NCI-H2196 (cell line): ENCODE measurements at regions not wholly inside any gene's neighbourhood (a gene's known extent, or its start where the extent isn't known, plus 50 kb on each side); places are given as distances from the start of the nearest gene placed in this dataset.
"Not testable (repeated sequence)": the region's sequence is repeated elsewhere in the genome, so short reads cannot be mapped to it uniquely, and the experiment has no call there.

ENCODE experiments used
- DNase-seq: peaks from one replicate; lab custom pipeline; 2025; ENCODE audit not compliant: unreplicated experiment; lab: John Stamatoyannopoulos, UW

DNA sequence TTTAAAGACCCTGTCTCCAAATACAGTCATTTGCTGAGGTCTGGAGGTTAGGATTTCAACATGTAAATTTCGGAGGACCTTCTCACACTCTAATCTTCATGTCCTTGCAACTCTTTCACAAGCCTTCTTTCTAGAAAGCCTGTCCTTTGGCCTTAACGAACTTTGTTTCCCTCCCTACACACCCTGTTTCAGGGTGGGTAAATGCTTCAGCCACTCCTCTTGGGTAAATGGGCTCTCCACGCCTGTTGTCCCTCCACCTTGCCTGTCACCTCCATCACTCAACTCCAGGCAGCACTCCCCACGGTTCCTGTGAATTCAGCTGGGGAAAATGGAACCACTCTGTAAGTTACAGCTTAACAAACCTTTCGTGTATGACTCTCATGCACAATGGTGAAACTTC, 84.0 kb upstream of the COG2 start:
- no peak for DNase-seq

DNA sequence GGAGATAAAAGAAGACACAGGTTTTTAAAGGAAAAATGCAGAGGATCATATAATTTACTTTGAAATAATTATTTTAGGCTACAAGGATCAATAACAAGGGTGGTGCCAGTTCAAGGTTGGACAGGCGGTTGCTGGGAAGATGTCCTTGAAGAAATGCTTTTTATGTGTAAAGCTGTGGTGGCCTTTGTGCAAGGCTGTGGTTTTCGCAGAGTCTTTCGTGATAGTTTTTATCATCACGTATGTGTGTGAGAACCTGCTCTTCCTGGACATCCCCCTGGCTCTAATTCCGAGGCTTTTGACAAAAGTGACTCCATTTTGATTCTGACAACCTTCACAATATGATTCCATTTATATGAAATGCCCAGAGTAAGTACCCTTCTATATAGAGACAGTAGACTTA, 85.8 kb upstream of the COG2 start:
- DNase-seq = no peak

DNA sequence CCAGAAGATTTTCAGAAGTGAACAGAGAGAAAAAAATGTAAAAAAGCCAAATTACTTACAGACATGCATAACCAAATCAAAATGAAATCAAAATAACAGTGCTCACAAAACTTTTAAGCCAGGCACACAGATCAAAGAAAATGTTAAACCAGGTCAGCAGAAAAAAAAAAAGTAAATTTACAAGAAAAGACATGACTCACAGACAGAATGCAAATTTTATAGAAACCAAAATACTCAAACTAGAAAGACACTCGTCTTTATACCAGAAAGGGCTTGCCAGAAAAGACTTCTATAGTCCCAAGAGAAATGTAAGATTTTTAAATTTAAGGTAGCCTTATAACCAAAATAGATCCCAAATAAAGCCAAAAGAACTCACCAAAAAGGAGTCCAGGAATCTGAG, 86.5 kb upstream of the COG2 start:
- no peak for DNase-seq

DNA sequence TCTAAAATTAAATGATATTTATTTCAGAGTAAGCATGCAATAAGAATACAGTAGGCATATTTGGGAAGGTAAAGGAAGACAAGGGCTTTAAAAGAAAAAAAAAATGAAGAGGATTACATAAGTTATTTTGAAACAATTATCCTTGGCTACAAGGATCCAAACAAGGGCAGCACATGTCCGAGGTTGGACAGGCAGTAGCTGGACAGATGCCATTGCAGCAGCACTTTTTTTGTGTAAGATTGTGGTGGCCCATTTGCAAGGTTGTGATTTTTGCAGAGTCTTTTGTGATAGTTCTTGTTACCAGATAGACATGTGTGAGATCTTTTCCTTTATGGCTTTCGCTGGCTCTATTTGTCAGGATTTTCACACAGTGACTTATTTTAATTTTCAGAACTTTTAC, 89.4 kb upstream of the COG2 start:
- no peak for DNase-seq

DNA sequence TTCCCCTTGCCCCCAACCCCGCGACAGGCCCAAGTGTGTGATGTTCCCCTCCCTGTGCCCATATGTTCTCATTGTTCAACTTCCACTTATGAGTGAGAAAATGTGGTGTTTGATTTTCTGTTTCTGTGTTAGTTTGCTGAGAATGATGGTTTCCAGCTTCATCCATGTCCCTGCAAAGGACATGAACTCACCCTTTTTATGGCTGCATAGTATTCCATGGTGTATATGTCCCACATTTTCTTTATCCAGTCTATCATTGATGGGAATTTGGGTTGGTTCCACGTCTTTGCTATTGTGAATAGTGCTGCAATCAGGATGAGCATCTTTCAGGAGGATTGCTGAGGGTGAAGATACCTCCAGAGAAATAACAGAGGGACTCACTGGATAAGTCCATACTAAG, 91.3 kb upstream of the COG2 start:
- not testable (repeated sequence) for DNase-seq

DNA sequence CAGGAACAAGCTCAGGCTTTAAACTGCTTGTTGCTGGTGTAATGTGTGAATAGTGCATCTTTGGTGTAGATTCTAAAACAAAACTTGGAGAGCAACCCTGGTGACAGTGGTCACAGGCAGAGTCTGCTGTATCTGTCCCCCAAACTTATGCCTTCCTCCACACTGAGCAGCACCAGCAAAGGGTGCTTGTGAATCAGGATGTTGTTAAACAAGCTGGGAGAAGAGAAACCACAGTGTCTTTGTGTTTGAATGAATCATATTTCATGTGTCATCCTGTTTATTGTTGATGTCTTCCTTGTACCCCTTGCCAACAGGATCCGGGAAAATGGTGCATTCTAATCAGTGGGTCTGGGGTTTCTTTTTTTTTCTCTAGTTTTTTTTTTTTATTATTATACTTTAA, 91.9 kb upstream of the COG2 start:
- peak; percentile 68 for DNase-seq

DNA sequence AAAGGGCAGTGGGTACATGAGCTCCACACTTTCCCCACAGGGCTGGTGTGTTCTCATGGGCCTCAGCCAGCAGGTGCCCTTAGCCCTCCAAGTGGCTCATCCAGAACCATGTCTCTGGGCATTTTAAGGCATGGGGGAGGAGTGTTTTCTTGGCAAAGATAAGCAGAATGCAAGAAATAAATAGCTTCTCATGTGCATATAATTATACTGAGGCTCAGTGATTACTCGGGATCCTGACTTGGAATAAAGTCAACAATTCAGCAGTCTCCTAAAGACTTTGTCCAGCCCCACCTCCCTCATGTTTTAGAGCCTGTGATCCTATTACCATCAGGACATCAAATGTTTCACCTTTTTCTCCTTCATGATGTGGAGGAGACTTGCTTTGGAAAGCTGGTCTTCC, 92.7 kb upstream of the COG2 start:
- peak; percentile 64 for DNase-seq

DNA sequence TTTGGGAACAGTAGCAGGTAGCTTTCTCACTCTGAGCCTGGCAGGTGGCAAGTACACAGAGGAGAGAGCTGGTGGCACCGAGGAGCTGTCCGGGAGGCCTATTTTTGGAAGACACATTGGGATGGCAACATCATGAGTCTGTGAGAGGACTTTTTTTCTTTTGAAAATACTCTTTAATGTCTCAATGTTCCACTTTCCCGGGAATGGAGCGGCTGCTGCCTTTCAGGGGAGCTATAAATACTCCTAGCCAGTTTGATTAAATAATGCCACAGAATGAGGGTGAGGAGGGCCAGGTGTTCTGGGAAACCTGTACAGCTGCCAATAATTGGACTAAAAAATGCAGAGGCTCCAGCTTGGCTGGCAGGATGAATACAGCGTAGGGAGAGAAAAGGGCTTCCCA, 93.3 kb upstream of the COG2 start:
- DNase-seq = peak; percentile 72

DNA sequence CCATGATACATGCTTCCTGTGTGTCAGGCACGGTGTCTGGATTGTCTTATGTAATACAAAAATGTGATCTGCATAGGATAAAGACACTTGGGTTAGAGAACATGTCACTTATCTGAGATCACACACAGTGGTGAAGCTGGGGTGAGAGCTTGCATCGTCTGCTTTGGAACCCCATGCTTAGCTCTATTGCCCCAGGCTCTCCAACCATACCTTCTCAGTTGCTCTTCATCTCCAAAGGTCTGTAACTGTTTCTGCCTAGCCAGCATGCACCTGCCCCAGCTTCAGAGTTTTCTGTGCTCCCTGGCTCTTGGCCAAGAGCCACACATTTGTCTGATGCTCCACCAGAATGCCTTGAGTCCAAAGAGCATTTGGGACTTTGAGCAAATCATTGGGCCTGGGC, 93.9 kb upstream of the COG2 start:
- peak; percentile 41 for DNase-seq

DNA sequence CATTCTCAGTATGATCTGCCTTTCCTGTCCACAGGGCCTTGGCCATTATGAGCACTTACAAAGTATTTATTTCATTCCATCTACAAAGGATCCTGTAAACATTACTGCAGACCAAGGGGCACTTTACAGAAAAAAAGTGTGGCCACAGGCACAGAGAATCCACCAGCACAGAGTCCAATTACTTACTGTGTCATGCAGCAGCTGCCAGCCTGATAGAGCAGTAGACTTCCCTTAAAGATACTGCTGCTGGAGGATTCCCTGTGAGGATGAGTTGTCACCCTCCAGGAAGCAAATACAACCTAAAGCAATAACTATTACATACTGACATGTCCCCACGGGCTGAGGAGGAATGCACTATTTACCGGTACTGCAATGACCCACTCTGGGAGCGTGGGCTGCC, 97.1 kb upstream of the COG2 start:
- no peak for DNase-seq

DNA sequence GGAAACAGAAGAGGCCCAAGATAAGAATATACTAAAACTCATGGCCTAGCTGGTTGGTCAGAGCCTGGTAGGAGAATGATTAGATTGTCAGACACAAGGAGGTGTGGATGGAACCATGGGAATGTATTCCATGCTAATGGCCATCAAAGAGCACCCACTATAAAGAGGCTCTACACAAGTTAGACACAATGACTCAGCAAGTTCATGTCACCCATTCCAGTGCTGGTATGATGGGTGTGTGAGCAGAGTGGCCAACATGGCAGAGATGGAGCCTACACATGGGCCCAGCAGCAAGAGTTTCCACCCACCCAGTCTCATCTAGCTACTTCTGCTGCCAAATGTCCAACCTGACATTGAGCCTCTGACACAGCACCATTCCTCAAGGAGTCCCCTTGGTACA, 97.5 kb upstream of the COG2 start:
- DNase-seq = no peak

DNA sequence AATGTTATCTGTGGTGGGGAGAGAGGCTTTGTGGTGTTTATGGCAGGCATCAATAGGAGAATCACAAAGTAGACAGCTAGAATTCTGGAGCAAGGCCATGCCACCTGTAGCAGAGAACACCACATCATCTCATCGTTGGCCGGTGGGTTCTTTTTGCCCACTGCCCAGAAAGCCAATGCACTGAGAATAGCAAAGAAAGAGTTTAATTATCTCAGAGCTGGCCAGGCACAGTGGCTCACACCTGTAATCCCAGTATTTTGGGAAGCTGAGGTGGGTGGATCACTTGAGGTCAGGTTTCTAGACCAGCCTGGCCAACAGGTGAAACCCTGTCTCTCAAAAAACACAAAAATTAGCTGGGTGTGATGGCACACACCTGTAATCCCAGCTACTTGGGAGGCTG, 99.2 kb upstream of the COG2 start:
- no peak for DNase-seq

DNA sequence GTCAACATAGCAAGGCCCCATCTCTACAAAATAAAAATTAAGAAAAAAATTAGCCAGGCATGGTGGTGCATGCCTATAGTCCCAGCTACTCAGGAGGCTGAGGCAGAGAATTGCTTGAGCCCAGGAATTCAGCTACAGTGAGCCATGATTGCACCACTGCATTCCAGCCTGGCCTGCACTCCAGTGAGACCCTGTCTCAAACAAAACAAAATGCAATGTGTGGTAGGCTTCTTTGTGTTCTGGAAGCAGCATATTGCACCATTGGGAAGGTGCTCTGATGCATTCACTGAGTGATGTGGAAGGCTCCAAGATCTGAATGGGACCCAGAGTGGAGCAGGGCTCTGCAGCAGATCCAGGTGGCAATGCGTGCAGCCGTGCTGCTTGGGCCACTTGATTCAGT, 99.6 kb upstream of the COG2 start:
- no peak for DNase-seq

DNA sequence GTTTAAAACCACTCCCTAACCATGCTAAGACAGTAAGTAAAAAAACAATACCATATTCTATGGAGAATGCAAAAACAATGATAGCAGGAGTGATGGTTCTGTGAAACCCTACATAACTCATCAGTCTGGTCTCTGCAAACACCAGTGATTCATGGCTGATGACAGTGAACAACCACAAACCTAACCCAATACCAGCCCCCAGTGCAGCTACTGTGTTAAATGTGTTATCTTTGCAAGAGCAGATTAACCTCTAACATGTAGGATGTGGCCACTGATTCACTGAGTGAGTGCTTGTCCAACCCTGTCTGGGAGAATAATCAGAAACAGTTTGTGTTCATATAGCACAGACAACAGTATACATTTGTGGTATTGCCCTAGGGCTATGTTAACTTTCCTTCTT, 100.2 kb upstream of the COG2 start:
- DNase-seq = no peak

DNA sequence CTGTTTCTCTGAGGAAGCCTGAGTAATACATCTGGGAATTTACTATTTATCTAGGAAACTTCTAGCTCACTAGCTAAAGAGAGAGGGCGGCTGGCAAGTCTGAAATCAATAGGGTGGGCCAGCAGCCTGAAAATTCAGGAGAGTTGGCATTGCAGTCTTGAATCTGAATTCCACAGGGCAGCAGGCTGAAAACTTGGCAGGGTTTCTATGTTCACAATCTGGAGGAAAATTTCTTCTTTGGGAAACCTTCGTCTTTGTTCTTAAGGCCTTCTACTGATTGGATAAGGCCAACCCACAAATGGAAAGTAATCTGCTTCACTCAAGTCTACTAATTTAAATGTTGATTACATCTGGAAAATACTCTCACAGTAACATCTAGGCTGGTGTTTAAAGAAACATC, 101.0 kb upstream of the COG2 start:
- DNase-seq = no peak

DNA sequence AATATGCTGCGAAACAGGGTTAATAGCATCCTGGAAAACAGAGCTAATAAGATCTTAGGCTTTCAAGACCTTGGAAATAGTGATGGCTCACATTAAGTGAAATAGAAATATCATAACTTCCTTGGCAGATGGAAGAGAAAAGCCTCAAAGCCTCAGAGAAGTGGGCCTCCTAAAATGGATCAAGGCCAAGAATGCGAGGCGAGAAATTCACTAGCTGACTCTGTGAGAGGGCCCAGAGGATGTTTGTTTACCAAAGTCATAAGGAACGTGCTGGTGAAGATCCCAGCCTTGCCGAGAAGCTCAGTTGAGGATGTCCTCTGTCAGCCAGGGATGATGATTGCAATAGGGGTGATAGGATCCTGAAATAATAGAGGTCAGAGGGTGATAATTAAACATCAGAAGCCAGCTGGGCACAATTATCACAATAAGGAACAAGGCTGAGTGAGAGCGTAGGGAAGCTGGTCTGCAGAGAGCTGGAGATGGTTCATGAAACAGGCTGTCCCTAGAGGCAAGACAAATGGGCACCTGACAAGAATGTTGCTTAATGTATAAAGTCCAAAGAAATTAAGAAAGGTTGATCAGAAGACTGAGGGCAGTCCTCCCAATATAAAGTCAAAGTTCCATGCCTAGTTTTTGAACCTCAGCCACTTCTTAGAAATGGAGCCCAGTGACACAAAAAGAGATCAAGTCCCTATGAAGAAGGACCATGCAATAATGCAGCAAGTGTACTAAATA, 101.7 kb upstream of the COG2 start:
- no peak for DNase-seq

DNA sequence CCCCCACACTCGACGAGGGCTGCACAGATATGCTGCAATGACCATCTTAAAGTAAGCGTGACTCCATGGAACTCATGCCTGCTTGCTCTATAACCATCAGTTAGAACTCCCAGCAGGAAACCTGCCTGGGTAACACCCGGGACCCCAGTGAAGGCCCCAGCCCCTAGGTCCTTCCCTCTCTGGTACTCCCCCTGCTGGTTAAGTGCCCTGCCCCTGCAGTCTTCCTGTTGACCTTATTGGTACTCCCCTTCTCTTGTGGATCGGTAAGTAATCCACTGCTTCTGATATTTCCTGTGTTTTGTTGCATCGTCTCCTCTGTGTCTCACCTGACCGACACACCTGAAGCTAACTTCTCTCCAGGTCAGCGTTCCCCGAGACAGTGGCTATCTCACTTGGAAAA, 104.8 kb upstream of the COG2 start:
- DNase-seq = no peak

DNA sequence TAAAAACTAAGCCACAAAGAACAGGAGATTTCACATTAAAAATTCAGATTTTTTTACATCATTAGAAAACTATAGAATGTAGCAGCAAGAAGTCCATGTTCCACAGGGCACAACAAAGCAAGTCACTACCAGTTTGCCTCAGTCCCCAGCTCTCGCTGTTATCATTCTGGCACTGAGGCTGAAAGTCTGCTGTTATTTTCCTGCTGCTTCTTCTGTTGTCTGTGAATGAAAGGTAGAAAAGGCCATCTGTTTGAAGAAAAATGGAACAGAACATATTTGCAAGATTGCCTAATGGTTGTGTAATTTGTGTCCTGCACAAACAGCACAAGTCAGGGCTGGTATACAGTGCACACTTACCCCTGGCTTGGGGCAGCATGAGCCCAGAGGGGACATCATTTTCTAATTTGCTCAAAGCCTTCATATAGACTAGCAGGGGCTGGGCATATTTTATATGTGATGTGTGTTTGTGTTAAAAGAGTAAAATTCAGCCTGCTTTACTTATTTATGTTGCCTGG, 105.6 kb upstream of the COG2 start:
- no peak for DNase-seq

DNA sequence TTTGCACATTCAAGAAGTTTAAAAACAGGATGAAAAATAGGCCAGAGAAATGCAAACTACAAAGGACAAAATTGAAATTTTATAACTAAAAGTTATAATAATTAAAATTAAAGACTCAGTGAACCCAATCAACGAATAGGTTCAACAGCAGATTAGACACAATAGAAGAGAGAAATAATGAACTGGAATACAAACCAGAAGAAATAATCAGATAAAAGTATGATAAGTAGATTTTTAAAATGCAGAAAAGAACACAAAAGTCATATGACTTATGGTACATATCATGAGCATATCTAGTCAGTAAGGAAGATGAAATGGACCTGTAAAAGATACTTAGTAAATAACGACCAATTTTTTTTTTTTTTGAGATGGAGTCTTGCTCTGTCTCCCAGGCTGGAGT, 108.1 kb upstream of the COG2 start:
- no peak for DNase-seq

DNA sequence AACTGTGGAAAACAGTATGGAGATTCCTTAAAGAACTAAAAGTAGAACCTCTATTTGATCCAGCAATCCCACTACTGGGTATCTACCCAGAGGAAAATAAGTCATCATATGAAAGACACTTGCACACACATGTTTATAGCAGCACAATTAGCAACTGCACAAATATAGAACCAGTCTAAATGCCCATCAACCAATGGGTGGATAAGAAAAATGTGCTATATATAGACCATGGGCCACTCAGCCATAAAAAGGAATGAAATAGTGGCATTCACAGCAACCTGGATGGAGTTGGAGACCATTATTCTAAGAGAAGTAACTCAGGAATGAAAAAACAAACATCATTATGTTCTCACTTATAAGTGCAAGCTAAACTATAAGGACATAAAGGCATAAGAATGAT, 105.0 kb upstream of the PGBD5 start:
- no peak for DNase-seq

DNA sequence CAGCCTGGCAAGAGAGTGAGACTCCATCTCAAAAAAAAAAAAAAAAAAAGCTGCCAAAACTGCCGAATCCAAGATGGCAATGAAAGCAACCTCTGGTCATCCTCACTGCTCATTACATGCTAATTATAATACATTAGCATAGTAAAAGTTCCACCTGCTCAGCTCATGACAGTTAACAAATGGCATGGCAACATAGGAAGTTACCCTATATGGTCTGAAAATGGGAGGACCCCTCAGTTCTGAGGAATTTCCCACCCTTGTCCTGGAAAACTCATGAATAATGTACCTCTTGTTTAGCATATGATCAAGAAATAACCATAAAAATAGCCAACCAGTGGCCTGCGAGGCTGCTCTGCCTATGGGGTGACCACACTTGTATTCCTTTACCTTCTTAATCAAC, 93.1 kb upstream of the PGBD5 start:
- DNase-seq = no peak

DNA sequence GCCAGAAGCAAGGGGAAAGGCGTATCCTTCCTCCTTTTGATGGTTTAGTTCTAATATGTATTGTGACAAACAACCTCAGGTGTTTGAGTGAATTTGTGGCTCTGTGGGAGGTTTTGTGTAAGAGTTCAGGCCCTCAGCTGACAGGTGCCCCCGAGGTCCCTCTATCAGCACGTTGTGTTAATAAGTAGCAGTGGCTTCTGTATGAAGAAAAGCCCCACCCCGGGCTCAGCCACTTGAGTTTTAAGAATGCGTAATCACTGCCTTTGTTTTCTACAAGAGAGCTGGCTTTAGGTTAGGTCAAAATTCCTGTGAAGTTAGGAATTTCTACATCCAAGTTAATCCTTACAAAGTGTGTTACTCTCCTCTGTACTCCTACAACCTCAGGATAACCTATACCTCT, 92.4 kb upstream of the PGBD5 start:
- DNase-seq = no peak

DNA sequence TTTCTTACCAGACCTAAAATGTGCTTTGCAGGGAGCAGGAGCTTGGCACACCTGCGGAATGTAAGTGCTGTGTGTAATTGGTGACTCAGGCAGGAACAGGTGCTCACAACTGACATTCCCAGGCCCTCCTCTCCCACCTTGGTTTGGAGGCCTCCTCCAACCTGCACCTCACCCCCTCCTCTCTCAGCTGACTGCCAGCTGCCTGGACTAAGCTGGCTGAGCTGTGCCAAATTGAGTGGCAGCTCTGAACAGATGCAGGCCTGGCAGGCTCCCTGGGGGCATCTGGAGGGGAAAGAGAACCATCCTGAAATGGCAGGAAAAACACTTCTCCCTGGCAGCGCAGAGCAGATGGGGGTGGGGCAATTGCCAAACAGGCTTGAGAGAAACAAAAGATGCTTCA, 91.7 kb upstream of the PGBD5 start:
- peak; percentile 76 for DNase-seq
